ENCODE measurements at regions not wholly inside any gene's neighbourhood (a gene's known extent, or its start where the extent isn't known, plus 50 kb on each side); places are given as distances from the start of the nearest gene placed in this dataset.

- TF ChIP-seq EZH2 (IDR thresholded peaks at IDR 0.05; ENCODE audit: borderline replicate concordance, low read depth, low read length, poor library complexity, severe bottlenecking) (no peak), CTCF (conservative IDR thresholded peaks at IDR 0.05; ENCODE audit: low read depth, low read length) (no peak)
Observed at GRCh38 chr5:25451294-25451693, 806.5 kb upstream of the CDH10 start.

Measured in A673 (cell line).